HL-60/S4 treated with retinoic acid at 250 ng/mL for 4 days and 3 days (cell line): ENCODE measurements at regions not wholly inside any gene's neighbourhood (a gene's known extent, or its start where the extent isn't known, plus 50 kb on each side); places are given as distances from the start of the nearest gene placed in this dataset.

Source experiments
- in situ Hi-C: fragments of 300-500 bp; cut with MboI; formaldehyde crosslinking; loops from 2 replicates; pipeline ENCODE4 v1.7.0; 2022; ENCODE audit warnings: low sequenced_read_pairs

DNA sequence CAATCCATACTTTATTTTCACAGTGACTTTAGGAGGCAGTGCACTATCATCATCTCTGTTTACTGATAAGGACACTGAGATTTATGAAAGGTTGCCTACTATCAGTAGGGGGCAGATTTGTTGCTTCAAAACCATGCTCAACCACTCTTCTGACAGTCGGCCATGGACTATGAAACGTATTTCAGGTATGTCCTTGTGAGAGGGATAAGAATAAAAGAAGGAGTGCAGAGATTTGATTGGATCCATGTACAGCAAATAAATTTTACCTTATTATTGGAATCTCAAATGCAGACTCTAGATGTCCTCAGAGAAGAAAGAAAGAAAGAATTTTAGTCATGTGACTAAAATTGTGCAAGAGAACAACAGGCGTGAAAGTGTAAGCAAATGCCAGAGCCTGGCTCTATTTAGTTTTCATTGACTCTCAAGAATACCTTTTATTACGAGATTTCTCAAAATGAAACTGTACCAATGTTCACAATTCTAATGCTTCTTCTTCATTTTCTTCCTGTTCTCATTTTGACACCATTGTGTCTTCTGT lies 296.6 kb upstream of the RASA1 start:
- in situ Hi-C loops: no loop called here

DNA sequence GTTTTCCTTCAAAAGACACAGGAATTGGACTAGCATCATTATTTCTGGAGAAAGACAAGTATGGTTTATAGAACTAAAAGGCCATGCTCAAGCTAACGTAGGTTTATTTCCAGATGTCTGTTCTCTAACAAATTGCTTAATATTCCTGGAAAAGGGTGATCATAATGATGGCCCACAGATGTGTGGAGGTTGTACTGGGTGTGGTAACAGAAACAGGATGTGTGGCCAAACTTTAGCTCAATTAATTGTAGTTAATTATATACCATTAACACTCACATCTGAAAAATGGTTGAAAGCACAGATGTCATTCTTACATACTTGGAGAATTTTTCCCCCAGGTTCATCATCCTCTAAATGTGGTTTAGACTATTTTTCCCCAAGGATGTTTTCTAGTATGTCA lies 292.7 kb upstream of the RASA1 start:
- in situ Hi-C loops: no loop called here

DNA sequence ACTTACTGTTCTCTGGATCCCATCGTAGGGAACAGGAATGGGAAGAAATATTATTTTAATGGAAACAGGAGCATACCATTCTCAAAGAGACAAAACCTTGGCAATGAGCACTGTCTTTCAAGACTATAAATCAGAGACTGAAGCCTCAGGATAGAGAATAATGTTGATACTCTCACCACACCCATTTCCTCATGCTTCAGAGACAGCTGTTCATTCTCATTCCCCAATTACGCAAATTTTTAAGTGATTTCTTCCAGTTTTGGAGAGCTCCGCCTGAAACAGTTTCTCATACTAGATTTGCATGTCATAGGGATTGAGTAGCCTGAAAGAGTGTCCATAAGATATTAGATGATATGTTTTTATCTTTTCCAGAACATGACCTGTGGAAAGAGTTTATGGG lies 290.5 kb upstream of the RASA1 start:
- in situ Hi-C loops: no loop called here

DNA sequence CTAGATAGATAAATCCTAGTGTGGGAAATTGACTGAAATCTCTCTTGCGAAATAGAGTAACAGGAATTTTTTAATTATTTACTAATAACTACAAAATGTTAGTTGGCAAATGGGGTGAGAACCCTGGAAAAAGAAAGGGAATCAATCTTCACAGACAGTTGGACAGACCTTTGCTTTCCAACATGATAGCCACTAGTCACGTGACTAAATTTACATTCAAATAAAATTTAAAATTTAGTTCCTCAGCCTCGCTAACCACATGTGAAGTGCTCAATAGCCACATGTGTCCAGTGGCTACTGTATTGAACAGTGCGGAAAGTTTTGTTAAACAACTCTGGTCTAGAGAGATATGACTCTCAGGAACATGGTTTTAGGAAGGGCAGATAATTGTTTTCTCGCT lies 289.9 kb upstream of the RASA1 start:
- in situ Hi-C loops: no loop called here

DNA sequence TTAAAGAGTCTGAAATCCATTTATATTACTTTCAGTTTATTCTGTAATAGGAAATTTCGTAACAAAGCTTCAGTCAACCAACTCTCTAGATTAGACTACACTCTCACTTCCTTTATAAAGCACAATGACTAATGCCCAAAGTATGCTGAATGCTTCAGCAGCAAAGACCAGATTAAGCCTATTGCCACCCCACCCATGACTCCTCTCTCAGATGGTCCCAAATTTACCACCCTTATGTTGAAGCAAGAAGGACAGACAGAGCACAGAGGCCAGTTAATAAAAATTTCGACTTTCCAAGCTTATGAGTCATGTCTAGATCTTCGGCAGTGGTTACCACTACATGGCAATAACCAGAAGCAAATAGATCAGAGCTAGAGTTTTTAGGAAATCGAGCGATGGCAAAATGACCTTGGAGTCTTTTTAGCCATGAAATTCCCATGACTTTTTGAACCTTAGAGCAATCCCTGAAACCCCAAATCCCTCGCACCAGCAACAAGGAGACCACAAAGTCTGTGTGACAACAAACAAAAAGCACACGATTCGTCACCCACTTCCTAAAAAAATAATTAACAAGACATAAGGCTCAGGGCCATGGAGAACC lies 287.8 kb upstream of the RASA1 start:
- in situ Hi-C loops: no loop called here

DNA sequence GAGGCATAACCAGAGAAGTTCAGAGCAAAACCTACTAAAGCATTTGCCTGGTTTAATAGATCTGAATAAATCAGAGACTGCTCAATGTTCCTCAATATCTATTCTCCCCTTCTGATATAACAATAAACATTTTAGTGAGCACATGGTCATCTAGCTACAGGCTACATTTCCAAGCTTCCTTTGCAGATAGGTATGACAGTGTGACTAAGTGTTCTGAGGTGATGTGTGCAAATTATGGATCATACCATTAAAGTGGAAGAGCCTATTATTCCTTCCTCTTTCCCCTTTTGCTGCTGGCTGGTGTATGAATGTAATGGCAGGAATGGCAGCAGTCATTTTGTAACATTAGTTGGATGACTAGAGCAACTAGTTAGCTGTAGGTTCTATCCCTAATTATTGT lies 285.8 kb upstream of the RASA1 start:
- in situ Hi-C loops: no loop called here

DNA sequence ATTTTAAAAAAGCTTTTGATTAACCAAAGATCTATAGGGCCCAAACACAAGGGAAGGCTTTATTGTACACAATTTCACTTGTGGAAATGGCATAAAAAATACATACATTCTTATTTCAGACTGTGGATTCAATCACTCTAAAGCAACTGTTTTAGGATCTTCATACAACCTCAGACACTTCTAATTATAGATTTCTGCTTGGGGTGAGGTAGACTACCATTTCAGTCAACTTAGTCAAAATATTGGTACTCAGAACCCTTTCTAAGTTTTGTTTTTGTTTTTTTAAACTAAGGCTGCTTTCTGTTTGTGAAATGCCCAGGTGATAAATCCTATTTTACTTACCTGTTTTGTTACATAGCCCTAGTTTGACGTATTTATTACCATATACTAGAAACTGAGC lies 284.5 kb upstream of the RASA1 start:
- in situ Hi-C loops: no loop called here

DNA sequence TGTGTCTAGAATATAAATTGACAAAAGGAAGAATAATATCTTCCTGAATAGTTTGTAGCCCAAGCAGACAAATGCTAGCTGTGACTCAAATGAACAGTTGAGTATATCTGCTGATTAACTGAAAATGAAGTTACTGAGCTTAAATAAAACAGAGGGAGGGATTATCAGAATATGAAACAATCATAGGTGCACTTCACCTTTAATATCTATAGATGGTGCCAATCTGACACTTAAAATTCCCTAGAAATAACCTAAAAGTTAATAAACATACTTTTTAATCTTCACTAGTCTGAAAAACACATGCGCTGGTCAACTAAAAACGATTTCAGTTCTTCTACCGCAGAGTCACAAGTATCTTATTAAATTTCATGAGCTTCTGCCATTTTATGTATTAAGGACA lies 280.8 kb upstream of the RASA1 start:
- in situ Hi-C loops: no loop called here

DNA sequence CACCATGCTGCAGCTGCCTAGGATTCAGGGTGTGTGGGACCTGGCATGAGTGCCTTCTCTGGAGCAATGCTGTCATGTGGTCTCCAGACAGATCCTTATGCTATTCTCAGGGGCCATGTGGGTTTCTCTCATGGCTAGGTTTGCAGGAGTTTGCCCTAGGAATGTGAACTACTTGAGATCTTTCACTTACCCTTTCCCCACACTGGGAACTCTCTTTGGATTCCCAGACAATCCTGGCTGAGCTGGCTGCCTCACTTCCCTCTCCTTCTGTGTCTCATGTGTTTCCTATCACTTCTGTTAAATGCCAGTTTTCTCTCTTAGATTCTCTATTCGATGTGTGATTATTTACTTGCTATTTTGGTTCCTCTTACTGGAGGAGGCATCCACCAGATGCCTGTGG lies 270.2 kb upstream of the RASA1 start:
- in situ Hi-C loops: no loop called here

DNA sequence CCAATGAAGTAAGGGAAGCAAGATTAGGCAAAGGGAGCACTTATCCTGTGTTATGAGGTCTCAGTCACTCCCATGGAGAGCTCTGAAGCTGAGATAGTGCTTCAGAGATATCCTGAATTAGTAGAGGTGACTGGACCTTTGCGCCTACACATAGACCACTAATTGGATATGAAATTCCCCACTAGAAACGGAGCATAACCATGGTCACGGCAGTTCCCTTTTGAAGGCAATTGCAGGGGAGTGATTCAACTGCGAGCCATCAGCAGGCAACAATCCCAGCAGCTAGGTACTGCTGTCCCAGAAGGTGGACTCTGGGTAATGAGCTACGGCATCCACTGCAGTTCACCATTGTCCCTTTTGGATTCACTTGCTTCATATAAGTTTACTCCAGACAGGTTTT lies 267.7 kb upstream of the RASA1 start:
- in situ Hi-C loops: no loop called here

DNA sequence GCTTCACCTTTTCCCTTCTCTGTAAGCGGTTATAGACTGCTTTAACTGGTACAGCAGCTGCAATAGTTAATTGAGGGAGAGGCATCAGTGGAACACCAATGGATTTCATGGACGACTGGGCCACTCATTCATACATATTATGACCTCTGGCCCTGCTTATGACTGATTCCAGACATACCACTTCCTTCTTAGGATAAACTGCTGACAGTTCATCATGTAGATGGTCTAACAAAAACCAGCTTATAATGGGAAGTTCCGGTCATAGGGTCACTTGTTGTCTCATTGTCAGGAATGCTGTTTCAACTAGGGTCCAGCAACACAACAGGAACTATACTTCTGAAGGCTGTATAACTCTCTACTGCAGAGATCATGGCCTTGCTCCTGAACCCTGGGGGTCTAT lies 265.2 kb upstream of the RASA1 start:
- in situ Hi-C loops: no loop called here

DNA sequence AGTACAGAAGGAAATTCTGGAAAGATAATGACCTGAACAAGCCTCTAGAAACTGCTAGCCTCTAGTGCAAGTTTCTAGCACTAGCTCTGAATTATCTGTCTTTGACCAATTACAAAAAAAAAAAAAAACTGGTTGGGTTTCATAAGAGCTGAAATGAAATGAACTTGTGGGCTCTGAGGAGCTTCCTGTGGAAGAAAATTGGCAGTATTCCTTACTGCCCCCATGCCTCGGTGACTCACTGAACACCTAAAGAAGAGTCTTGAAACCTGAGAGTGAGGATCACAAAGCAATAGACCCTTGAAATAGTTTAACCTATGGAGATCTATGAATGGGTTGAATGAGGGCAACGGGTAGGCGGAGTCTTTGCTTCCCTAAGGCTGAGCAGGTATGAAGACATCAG lies 263.6 kb upstream of the RASA1 start:
- in situ Hi-C loops: no loop called here

DNA sequence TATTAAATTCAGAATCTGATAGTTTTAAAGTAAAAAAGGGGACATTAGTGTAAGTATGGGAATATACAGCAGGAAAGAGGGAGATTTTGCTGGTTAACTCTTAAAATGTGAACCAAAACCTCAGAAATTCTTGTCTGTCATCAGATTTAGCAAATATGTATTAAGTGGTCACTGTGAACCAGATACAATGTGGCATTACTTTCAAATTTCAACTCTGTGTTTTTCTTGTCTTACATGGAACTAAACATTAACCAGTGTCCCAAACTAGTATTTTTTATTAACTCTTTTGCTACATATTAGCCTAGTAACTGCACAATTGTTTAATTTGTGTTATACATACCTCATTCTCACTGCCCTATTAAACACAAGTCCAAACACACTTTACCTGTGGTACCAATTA lies 259.9 kb upstream of the RASA1 start:
- in situ Hi-C loops: no loop called here

DNA sequence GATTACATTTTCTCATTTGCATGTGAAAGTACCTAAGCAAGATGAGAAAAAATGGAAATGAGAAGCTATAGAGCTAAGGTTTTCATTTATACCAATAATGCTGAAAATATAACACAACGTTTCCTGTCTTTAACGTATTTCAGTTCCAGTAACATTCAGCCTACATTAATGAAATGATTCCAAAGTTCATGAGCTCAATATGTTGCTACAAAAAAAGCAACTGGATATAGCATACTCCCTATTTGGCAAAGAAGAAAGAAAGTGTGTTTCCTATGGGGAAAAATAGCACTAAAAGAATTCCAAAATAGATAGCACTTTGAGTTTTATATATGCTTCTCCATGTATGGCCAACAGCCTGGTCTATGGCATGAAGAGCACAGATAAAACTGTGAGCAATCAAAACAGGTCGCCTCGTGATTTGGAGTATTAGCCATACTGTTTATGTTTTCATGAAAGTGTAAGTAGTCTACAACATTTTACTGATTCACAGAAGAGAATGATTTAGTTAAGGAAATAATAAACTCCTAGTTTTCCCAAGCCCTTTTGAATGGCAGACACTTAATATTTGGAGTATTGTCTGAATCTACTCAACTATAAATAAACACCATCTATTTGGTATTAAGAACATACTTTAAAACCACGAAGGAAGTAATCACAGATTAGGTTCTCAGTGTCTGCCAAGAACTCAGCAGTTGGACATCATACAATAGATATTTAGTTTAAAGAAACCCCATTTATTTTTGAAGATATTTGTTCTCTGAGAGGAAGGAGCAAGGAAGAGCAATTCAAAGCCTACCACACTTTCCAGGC lies 258.7 kb upstream of the RASA1 start:
- in situ Hi-C loops: no loop called here

DNA sequence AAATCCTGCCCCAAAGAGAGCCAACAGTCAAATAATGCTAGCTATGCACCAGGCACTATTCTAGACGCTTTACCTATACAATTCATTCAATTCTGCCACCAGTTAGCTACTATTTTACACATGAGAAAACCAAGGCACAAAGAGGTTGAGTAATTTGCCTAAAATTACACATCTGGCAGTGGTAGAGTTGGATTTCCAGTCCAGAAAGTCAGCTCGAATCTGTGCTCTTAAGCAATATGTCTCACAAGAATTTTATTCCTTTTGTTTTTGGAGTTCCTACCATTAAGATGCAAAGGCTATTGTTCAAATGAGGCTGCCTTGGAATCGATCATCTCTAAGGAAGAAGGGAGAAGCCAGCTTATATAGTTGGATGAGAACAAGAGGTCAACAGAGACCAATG lies 256.9 kb upstream of the RASA1 start:
- in situ Hi-C loops: no loop called here

DNA sequence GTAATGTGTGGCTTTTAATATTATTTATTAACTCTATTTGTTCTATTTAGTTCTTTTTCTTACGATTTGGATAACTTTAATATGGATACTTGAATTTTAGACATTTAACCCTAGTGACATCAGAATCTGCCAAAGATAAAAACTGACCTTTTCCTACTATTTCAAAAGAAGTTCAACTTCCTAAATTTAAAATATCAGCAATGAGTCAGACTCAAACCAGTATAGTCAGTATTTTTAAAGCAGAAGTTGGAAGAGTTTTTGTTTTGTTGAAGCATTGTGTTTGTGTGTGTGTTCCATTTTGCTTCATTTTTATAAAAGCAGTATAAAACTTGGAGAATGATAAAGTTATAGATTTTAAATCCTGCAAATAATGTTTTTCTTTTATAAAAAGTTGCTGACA lies 251.8 kb upstream of the RASA1 start:
- in situ Hi-C loops: no loop called here

DNA sequence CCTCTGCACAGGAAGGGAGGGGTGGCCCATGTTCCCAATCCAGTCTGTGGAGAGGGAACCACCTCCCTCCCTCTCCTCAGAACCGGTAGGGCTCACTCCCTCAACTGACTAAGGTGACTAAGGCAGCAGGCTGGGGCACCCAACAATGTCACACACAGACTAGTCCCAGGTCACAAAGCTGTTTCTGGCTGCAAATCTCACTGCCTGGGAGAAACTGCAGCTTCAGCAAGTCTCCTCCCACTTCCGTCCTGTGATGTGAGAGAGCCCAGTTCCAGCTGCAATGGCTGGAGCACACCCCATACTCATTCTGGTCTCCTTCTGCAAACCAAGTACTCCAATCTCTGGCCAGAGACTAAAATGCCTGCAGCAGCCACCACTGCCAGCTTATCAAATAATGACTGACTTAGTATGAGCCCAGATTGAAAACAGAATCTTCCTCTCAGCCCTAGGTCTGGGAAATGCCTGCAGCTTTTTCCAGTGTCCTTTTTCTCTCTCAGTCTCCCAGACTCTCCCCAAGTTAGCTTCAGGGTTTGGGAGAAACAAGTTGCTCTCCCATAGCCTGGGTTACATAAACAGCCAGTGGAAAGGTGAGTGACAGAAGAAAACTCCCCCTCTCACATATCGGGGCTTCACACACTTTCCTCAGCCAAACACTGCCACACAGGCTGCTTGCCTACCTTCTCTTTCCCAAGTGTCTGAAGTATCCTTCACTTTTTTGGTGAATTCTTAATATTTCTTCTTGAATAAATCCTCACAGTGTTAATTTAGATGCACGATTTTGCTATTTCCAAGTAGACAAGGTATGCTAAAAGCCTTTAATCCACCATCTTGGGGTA lies 247.4 kb upstream of the RASA1 start:
- in situ Hi-C loops: no loop called here

DNA sequence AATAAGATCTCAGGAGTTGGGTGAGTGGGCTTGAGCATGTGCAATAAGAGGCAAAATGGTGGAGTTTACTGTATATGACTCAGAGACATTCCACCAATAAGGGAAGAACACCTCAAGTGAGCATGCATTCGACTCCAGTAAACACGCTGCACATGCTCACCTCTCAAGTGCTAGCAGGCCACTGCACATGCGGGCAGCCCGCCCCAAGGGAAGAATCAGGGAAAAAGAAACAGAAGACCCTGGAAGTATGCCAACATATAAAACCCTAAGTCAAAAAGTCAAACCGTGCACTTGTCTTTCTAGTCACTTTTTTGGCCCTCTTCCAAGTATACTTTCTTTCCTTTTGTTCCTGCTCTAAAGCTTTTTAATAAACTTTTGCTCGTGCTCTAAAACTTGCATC lies 245.3 kb upstream of the RASA1 start:
- in situ Hi-C loops: no loop called here

DNA sequence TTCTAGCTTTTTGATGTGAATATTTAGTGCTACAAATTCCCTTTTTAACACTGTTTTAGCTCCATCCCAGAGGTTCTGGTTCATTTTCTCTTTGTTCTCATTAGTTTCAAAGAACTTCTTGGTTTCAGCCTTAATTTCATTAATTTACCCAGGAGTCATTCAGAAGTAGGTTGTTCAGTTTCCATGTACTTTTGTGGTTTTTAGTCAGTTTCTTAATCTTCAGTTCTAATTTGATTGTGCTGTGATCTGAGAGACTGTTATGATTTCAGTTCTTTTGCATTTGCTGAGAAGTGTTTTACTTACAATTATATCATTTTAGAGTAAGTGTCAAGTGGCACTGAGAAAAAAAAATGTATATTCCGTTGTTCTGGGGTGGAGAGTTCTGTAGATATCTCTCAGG lies 240.1 kb upstream of the RASA1 start:
- in situ Hi-C loops: no loop called here

DNA sequence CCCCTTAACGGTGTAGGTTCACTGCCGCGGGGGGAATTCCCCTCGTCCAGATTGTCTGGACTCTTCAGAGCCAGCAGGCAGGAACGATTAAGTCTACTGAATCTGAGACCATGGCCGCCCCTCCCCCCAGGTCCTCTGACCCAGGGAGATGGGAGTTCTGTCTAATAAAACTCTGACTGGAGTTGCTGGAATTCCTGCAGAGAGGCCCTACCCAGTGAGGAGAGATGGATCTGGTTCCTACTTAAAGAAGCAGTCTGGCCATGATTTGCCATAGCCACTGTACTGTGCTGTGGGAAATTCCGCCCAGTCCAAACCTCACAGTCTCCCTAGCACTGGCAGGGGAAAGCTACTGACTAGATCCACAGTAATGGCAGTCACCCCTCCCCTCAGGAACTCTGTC lies 237.7 kb upstream of the RASA1 start:
- in situ Hi-C loops: no loop called here

DNA sequence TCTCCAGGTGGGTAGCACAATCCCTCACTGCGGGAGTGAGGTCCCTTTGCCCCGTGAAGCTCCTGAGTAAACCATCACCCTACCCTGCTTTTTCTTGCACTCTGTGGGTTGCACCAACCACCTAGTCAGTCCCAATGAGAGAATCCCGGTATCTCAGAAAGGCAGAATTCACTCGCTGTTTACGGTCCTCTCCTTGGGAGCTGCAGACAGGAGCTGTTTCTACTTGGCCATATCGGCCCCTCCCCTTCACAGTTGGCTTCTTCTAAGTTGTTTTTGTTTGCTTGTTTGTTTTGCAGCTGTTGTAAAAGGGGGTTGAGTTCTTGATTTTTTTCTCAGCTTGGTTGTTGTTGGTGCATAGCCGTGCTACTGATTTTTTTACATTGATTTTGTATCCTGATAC lies 237.0 kb upstream of the RASA1 start:
- in situ Hi-C loops: no loop called here

DNA sequence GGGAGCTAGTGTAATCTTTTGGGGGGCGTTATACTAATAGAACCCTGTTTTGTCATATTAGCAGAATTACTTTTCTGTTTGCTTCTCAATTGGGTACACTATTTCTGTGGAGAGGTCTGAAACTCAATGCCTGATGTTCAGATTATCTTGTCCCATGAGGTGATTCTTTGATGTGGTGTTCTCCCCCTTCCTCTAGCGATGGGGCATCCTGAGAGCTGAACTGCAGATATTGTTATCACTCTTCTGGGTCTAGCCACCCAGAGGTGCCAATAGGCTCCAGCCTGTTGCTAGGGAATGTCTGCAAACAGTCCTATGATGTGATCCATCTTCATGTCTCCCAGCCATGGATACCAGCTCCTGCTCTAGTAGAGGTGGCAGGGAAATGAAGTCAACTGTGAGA lies 233.1 kb upstream of the RASA1 start:
- in situ Hi-C loops: no loop called here
